ENCODE measurements at regions not wholly inside any gene's neighbourhood (a gene's known extent, or its start where the extent isn't known, plus 50 kb on each side); places are given as distances from the start of the nearest gene placed in this dataset.

- H3K36me3 ChIP-seq (ENCODE audit: insufficient read depth, low read length) = no peaks in the 10 kb centered on the region
- no peak overlapping the region for H3K9ac ChIP-seq (ENCODE audit: insufficient read length)
- no peaks in the 10 kb centered on the region for H3K9me3 ChIP-seq (ENCODE audit: low read depth, low read length)
- TF ChIP-seq POLR2AphosphoS5 (IDR thresholded peaks at IDR 0.05; ENCODE audit: borderline replicate concordance, low read depth, low read length) (no peak), FOXP2 (optimal IDR thresholded peaks at IDR 0.05; ENCODE audit: control extremely low read depth, extremely low read length, insufficient read depth) (no peak), EZH2 (IDR thresholded peaks at IDR 0.05) (no peak)
- H3K27ac ChIP-seq = no peak overlapping the region
- DNase-seq (ENCODE audit: low read depth, low spot score) = no peak
- H3K4me3 ChIP-seq = no peak overlapping the region
These were observed 62.0 kb upstream of the SMLR1 start for GRCh38 chr6:130765181-130765727.

DNA sequence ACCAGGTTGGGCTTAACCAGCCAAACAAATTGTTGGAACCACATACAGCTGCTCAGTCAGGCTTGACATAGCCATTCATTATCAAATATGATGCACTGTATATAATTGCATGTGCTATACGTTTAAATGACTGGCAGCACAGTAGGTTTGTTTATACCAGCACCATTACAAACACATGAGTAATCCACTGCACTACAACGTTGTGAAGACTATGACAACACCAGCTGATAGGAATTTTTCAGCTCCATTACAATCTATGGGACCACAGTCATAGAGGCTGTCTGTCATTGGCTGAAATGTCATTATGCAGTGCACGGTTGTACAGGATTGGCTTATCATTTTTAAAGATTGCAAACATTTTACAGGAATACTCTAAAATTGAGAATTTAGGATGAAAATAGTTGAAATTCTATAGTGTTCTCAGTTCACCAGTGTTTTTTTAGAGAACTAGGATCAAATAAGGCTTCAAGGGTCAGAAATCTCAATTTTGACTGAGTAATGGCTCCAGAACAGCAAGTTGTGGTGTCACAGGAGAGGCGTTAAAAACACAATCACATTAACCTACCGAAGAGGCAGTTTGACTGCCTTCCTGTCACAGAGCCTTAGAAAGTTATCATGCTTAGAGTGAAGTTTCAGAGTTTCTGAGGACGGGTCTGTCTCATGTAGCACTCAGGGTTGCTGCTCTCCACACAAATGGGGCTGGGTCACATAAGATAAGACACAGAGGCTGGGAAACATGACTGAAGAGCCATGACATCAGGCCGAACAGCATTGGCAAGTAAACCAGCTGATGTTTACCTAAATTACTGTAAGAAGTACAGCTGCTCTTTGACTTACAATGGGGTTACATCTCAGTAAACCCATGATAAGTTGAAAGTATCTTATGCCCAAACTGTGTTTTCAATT, 60.7 kb upstream of the SMLR1 start:
- Histone ChIP-seq H3K36me3 (ENCODE audit: insufficient read depth, low read length) (no peaks in the 10 kb centered on the region), H3K27ac (no peak overlapping the region), H3K9ac (ENCODE audit: insufficient read length) (no peak overlapping the region), H3K9me3 (ENCODE audit: low read depth, low read length) (no peaks in the 10 kb centered on the region), H3K4me3 (no peak overlapping the region)
- no peak for DNase-seq (ENCODE audit: low read depth, low spot score)
- TF ChIP-seq POLR2AphosphoS5 (IDR thresholded peaks at IDR 0.05; ENCODE audit: borderline replicate concordance, low read depth, low read length) (no peak), FOXP2 (optimal IDR thresholded peaks at IDR 0.05; ENCODE audit: control extremely low read depth, extremely low read length, insufficient read depth) (no peak), EZH2 (IDR thresholded peaks at IDR 0.05) (no peak)

DNA sequence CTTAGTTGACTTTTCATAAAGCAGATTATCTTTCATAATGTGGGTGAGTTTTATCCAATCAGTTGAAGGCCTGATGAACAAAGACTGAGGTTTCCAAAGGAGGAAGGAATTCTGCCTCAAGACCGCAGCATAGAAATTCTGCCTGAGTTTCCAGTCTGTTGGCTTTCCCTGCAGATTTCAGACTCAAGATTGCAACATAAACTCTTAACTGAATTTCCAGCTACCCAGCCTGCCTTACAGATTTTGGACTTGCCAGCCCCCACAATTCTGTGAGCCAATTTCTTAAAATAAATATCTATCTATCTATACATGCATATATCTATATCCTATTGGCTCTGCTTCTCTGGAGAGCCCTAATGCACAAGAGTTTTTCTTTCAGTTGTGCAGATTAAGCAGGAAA, 57.3 kb upstream of the SMLR1 start:
- H3K4me3 ChIP-seq = no peak overlapping the region
- no peaks in the 10 kb centered on the region for H3K9me3 ChIP-seq (ENCODE audit: low read depth, low read length)
- H3K36me3 ChIP-seq (ENCODE audit: insufficient read depth, low read length) = no peaks in the 10 kb centered on the region
- TF ChIP-seq POLR2AphosphoS5 (IDR thresholded peaks at IDR 0.05; ENCODE audit: borderline replicate concordance, low read depth, low read length) = no peak
- TF ChIP-seq FOXP2 (optimal IDR thresholded peaks at IDR 0.05; ENCODE audit: control extremely low read depth, extremely low read length, insufficient read depth) = no peak
- TF ChIP-seq EZH2 (IDR thresholded peaks at IDR 0.05) = no peak
- H3K27ac ChIP-seq = no peak overlapping the region
- DNase-seq (ENCODE audit: low read depth, low spot score) = no peak
- H3K9ac ChIP-seq (ENCODE audit: insufficient read length) = no peak overlapping the region

DNA sequence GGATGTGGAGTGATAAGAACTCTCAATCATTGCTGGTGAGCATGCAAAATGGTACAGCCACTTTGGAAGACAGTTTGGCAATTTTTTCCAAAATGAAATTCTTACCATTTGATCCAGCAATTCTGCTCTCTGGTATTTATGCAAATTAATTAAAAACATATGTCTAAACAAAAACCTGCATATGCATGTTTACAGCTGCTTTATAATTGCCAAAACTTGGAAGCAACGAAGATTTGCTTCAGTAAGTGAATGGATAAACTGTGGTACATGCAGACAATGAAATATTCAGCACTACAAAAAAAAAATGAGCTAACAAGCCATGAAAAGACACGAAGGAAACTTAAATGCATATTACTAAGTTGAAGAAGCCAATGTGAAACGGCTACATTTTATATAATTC, 55.5 kb upstream of the SMLR1 start:
- no peak overlapping the region for H3K4me3 ChIP-seq
- no peak overlapping the region for H3K9ac ChIP-seq (ENCODE audit: insufficient read length)
- DNase-seq (ENCODE audit: low read depth, low spot score) = no peak
- no peak overlapping the region for H3K27ac ChIP-seq
- H3K9me3 ChIP-seq (ENCODE audit: low read depth, low read length) = no peaks in the 10 kb centered on the region
- H3K36me3 ChIP-seq (ENCODE audit: insufficient read depth, low read length) = no peaks in the 10 kb centered on the region
- no peak for TF ChIP-seq FOXP2 (optimal IDR thresholded peaks at IDR 0.05; ENCODE audit: control extremely low read depth, extremely low read length, insufficient read depth)
- no peak for TF ChIP-seq POLR2AphosphoS5 (IDR thresholded peaks at IDR 0.05; ENCODE audit: borderline replicate concordance, low read depth, low read length)
- no peak for TF ChIP-seq EZH2 (IDR thresholded peaks at IDR 0.05)

GRCh38 chr6:130773860-130774259, 53.3 kb upstream of the SMLR1 start:
- H3K9ac ChIP-seq (ENCODE audit: insufficient read length) = no peak overlapping the region
- TF ChIP-seq POLR2AphosphoS5 (IDR thresholded peaks at IDR 0.05; ENCODE audit: borderline replicate concordance, low read depth, low read length) = no peak
- TF ChIP-seq FOXP2 (optimal IDR thresholded peaks at IDR 0.05; ENCODE audit: control extremely low read depth, extremely low read length, insufficient read depth) = no peak
- no peaks in the 10 kb centered on the region for H3K9me3 ChIP-seq (ENCODE audit: low read depth, low read length)
- H3K36me3 ChIP-seq (ENCODE audit: insufficient read depth, low read length) = no peaks in the 10 kb centered on the region
- no peak for DNase-seq (ENCODE audit: low read depth, low spot score)
- no peak overlapping the region for H3K4me3 ChIP-seq
- H3K27ac ChIP-seq = no peak overlapping the region

GRCh38 chr6:130775411-130776012, 51.7 kb upstream of the SMLR1 start:
- no peak for DNase-seq (ENCODE audit: low read depth, low spot score)
- H3K9me3 ChIP-seq (ENCODE audit: low read depth, low read length) = 0 out of 2 replicates have a peak, but pooled peaks cover 2% of the 10 kb centered on the region
- no peak overlapping the region for H3K27ac ChIP-seq
- no peak overlapping the region for H3K4me3 ChIP-seq
- H3K36me3 ChIP-seq (ENCODE audit: insufficient read depth, low read length) = peaks cover 4% of the 10 kb centered on the region; the same call in 1 of the 2 replicates
- no peak overlapping the region for H3K9ac ChIP-seq (ENCODE audit: insufficient read length)
- TF ChIP-seq FOXP2 (optimal IDR thresholded peaks at IDR 0.05; ENCODE audit: control extremely low read depth, extremely low read length, insufficient read depth) (no peak), POLR2AphosphoS5 (IDR thresholded peaks at IDR 0.05; ENCODE audit: borderline replicate concordance, low read depth, low read length) (no peak)

DNA sequence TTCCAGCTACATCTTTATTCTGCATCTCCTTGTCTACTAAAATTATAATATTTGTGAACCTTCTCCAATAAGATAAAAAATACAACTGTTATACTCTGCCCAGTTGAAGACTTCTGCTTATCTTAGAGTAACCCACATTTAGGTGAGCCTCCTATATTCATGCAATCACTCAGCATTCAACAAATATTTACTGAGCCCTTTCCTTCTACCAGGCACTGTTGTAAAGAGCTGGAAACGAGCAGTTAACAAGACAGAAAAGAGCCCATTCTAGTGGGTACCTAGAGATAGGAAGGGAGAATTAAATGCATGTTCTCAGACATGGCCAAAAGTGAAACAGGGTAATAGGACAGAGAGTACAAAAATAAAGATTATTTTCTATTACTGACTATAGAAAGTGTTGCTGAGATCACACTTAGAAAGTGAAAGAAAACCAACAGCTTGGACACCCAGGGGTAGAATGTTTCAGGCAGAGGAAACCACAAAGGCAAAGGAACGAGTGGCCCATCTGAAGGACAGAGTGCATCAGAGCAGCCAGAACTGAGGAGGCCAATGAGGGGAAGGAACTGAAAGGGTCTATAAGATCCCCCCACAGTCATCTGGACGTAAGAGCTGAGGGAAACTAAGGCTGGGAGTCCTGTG, 50.8 kb upstream of the SMLR1 start:
- H3K36me3 ChIP-seq (ENCODE audit: insufficient read depth, low read length) = peaks cover 6% of the 10 kb centered on the region; the same call in 1 of the 2 replicates
- no peak for DNase-seq (ENCODE audit: low read depth, low spot score)

More for the DNA sequence above, 50.8 kb upstream of the SMLR1 start:
- no peak overlapping the region for H3K27ac ChIP-seq
- H3K4me3 ChIP-seq = no peak overlapping the region
- 0 out of 2 replicates have a peak, but pooled peaks cover 8% of the 10 kb centered on the region for H3K9me3 ChIP-seq (ENCODE audit: low read depth, low read length)
- TF ChIP-seq EZH2 (IDR thresholded peaks at IDR 0.05) = no peak
- TF ChIP-seq POLR2AphosphoS5 (IDR thresholded peaks at IDR 0.05; ENCODE audit: borderline replicate concordance, low read depth, low read length) = no peak
- TF ChIP-seq FOXP2 (optimal IDR thresholded peaks at IDR 0.05; ENCODE audit: control extremely low read depth, extremely low read length, insufficient read depth) = no peak
- H3K9ac ChIP-seq (ENCODE audit: insufficient read length) = no peak overlapping the region
